ENCODE measurements at regions not wholly inside any gene's neighbourhood (a gene's known extent, or its start where the extent isn't known, plus 50 kb on each side); places are given as distances from the start of the nearest gene placed in this dataset.

DNA sequence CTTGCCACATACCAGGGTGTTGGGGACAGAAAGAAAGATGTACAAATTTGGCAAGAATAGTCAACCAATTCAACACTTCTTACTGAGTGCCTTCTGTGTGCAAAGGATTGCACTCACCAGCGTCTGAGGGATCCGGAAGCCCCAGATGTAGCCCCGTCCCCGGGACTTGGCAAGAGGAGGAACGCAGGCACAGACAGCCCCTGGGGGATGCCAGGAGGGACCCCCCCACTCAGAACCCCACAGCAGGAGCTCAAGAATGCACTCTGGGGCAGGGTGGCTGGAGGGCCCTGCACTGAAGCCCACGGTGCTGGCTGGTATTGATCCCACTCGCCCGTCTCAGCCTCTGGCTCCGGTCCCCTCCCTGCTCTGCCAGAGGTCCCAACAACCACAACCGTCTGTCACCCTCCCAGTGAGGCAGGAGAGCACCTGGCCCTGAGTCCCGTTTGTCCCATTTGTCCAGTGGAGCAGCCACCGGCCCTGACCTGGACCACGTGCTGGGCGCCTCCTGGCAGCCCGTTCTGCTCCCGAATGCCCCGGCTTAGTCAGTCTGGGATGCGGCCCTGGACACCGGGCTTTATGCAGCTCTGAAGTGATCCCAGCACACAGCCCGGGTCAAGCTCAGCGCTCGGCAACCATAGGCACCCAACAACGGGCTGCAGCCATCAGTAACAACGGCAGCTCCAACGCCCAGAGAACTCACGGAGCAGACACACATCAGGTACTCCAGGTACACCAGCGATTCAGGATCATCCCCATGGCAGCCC is 128.7 kb downstream of the DLL1 start:
- no peak for TF ChIP-seq CTCF (IDR thresholded peaks at IDR 0.05)
- TF ChIP-seq POLR2AphosphoS5 (IDR thresholded peaks at IDR 0.05): no peak
- TF ChIP-seq POLR2A (IDR thresholded peaks at IDR 0.05; ENCODE audit: low read depth): no peak
- no peak for TF ChIP-seq EP300 (IDR thresholded peaks at IDR 0.05)

Measured in esophagus muscularis mucosa (tissue), 4 donors.